ENCODE measurements at regions not wholly inside any gene's neighbourhood (a gene's known extent, or its start where the extent isn't known, plus 50 kb on each side); places are given as distances from the start of the nearest gene placed in this dataset.

GRCh38 chr1:221636096-221636495, 105.8 kb downstream of the DUSP10 start:
- no peak for TF ChIP-seq GATA2 (IDR thresholded peaks at IDR 0.05; ENCODE audit: low read depth, low read length)
- TF ChIP-seq GATA3 (IDR thresholded peaks at IDR 0.05; ENCODE audit: low read depth, low read length): no peak

Data from SH-SY5Y (cell line).